ENCODE measurements at regions not wholly inside any gene's neighbourhood (a gene's known extent, or its start where the extent isn't known, plus 50 kb on each side); places are given as distances from the start of the nearest gene placed in this dataset.

- Mint-ChIP-seq H3K9me3 (ENCODE audit: unreplicated experiment) (no peaks in the 10 kb centered on the region), H3K4me1 (ENCODE audit: unreplicated experiment) (peaks cover 15% of the 10 kb centered on the region), H3K36me3 (ENCODE audit: unreplicated experiment) (no peaks in the 10 kb centered on the region), H3K27ac (ENCODE audit: unreplicated experiment) (peak overlapping the region; percentile 43), H3K4me3 (ENCODE audit: unreplicated experiment) (no peak overlapping the region), H3K27me3 (ENCODE audit: unreplicated experiment) (no peaks in the 10 kb centered on the region)
- DNase-seq (ENCODE audit: extremely low spot score, unreplicated experiment): no peak
- TF ChIP-seq CTCF (IDR thresholded peaks at IDR 0.05): no peak
These were observed 353.1 kb downstream of the GPR37 start for GRCh38 chr7:124412531-124412930.

GRCh38 chr7:124411796-124412195 is 353.8 kb downstream of the GPR37 start:
- H3K36me3 Mint-ChIP-seq (ENCODE audit: unreplicated experiment): no peaks in the 10 kb centered on the region
- H3K4me1 Mint-ChIP-seq (ENCODE audit: unreplicated experiment): peaks cover 15% of the 10 kb centered on the region
- no peak overlapping the region for H3K4me3 Mint-ChIP-seq (ENCODE audit: unreplicated experiment)
- no peak for DNase-seq (ENCODE audit: extremely low spot score, unreplicated experiment)
- H3K27ac Mint-ChIP-seq (ENCODE audit: unreplicated experiment): no peak overlapping the region
- no peaks in the 10 kb centered on the region for H3K27me3 Mint-ChIP-seq (ENCODE audit: unreplicated experiment)
- no peaks in the 10 kb centered on the region for H3K9me3 Mint-ChIP-seq (ENCODE audit: unreplicated experiment)
- TF ChIP-seq CTCF (IDR thresholded peaks at IDR 0.05): no peak

GRCh38 chr7:124403587-124403986 is 362.0 kb downstream of the GPR37 start:
- H3K4me1 Mint-ChIP-seq (ENCODE audit: unreplicated experiment): no peaks in the 10 kb centered on the region
- no peaks in the 10 kb centered on the region for H3K36me3 Mint-ChIP-seq (ENCODE audit: unreplicated experiment)
- H3K27me3 Mint-ChIP-seq (ENCODE audit: unreplicated experiment): no peaks in the 10 kb centered on the region
- no peak overlapping the region for H3K27ac Mint-ChIP-seq (ENCODE audit: unreplicated experiment)
- TF ChIP-seq CTCF (IDR thresholded peaks at IDR 0.05): no peak
- no peak for DNase-seq (ENCODE audit: extremely low spot score, unreplicated experiment)
- H3K9me3 Mint-ChIP-seq (ENCODE audit: unreplicated experiment): no peaks in the 10 kb centered on the region
- H3K4me3 Mint-ChIP-seq (ENCODE audit: unreplicated experiment): no peak overlapping the region

- Mint-ChIP-seq H3K9me3 (ENCODE audit: unreplicated experiment) (no peaks in the 10 kb centered on the region), H3K27me3 (ENCODE audit: unreplicated experiment) (no peaks in the 10 kb centered on the region), H3K4me3 (ENCODE audit: unreplicated experiment) (no peak overlapping the region), H3K36me3 (ENCODE audit: unreplicated experiment) (no peaks in the 10 kb centered on the region), H3K27ac (ENCODE audit: unreplicated experiment) (no peak overlapping the region), H3K4me1 (ENCODE audit: unreplicated experiment) (no peaks in the 10 kb centered on the region)
- DNase-seq (ENCODE audit: extremely low spot score, unreplicated experiment): no peak
- TF ChIP-seq CTCF (IDR thresholded peaks at IDR 0.05): no peak
These were observed 362.5 kb downstream of the GPR37 start for GRCh38 chr7:124403112-124403511.

GRCh38 chr7:124399941-124400340 is 365.7 kb downstream of the GPR37 start:
- TF ChIP-seq CTCF (IDR thresholded peaks at IDR 0.05): no peak
- no peak for DNase-seq (ENCODE audit: extremely low spot score, unreplicated experiment)
- Mint-ChIP-seq H3K4me1 (ENCODE audit: unreplicated experiment) (no peaks in the 10 kb centered on the region), H3K27ac (ENCODE audit: unreplicated experiment) (no peak overlapping the region), H3K9me3 (ENCODE audit: unreplicated experiment) (peaks cover 4% of the 10 kb centered on the region), H3K27me3 (ENCODE audit: unreplicated experiment) (no peaks in the 10 kb centered on the region), H3K4me3 (ENCODE audit: unreplicated experiment) (no peak overlapping the region), H3K36me3 (ENCODE audit: unreplicated experiment) (peaks cover 2% of the 10 kb centered on the region)

All from osteocyte (in vitro differentiated cells).